Endothelial cell of umbilical vein (primary cell): ENCODE measurements at regions not wholly inside any gene's neighbourhood (a gene's known extent, or its start where the extent isn't known, plus 50 kb on each side); places are given as distances from the start of the nearest gene placed in this dataset.

Experiments
- BruUV-seq: library from RNA; stranded (reverse); fragments of 400-500 nt; replicated peaks from 2 replicates; lab custom pipeline; 2021; lab: Mats Ljungman, UMichigan
- CTCF ChIA-PET: fragments of 300-600, 350-600 bp; sonication (Branson Sonifier 250); formaldehyde crosslinking; loops from one replicate; lab custom pipeline; 2021; ENCODE audit warnings: antibody characterized with exemption, inconsistent platforms; lab: Charles Lee
- POLR2A ChIA-PET: fragments of 300-600, 350-600 bp; sonication (Branson Sonifier 250); formaldehyde crosslinking; loops from one replicate; lab custom pipeline; 2021; ENCODE audit warnings: antibody characterized with exemption, inconsistent platforms; lab: Charles Lee
- DNase-seq: peaks from one replicate; pipeline ENCODE4 v3.0.0-alpha.2; 2011; ENCODE audit warnings: low read depth, low spot score
- FAIRE-seq: peaks from 2 replicates; lab custom pipeline; 2011; peaks lifted over from hg19 to GRCh38; lab: Jason Lieb, UNC
- H2AFZ ChIP-seq: 2 replicates; pipeline ENCODE4 v1.6.0; 2012; ENCODE audit warnings: low read depth, low read length, control low read depth, inconsistent platforms
- H3K27ac ChIP-seq: 2 replicates; pipeline ENCODE4 v1.5.1; 2011; ENCODE audit warnings: low read depth, mild to moderate bottlenecking, control low read depth, low read length, moderate library complexity; ENCODE audit not compliant: insufficient read depth
- H3K27me3 ChIP-seq, 2 experiments: 2 replicates each; pipeline versions ENCODE4 v1.6.0 to v1.6.1; 2011; ENCODE audit warnings: low read length in 2 of 2, mixed read lengths in 1 of 2; ENCODE audit not compliant: control insufficient read depth in 2 of 2, insufficient read depth in 2 of 2
- H3K36me3 ChIP-seq, 2 experiments: 2 replicates in 1 of 2; 3 replicates in 1 of 2; pipeline ENCODE4 v1.5.1; 2011; ENCODE audit warnings: low read length in 2 of 2, mild to moderate bottlenecking in 1 of 2, moderate library complexity in 1 of 2; ENCODE audit not compliant: control insufficient read depth in 2 of 2, insufficient read depth in 2 of 2; ENCODE audit errors: extremely low read depth in 1 of 2
- H3K4me1 ChIP-seq: 3 replicates; pipeline ENCODE4 v1.5.1; 2011; ENCODE audit warnings: mild to moderate bottlenecking, low read length; ENCODE audit not compliant: control insufficient read depth, insufficient read depth; ENCODE audit errors: extremely low read depth
- H3K4me2 ChIP-seq: 2 replicates; pipeline ENCODE4 v1.6.1; 2011; ENCODE audit warnings: low read length, control low read depth, mixed read lengths; ENCODE audit not compliant: insufficient read depth
- H3K4me3 ChIP-seq, 3 experiments: fragments of 200-600 bp in 1 of 3; sonication (generic), shearing (Covaris generic) in 1 of 3; replicated peaks in 1 of 3; 2 replicates each; pipeline ENCODE4 v1.5.1; 2011 to 2016; ENCODE audit warnings: control low read depth in 3 of 3, low read length in 3 of 3, mild to moderate bottlenecking in 2 of 3, inconsistent platforms in 1 of 3, low read depth in 1 of 3, moderate library complexity in 1 of 3; ENCODE audit not compliant: insufficient read depth in 1 of 3
- H3K79me2 ChIP-seq: 2 replicates; pipeline ENCODE4 v1.6.0; 2012; ENCODE audit warnings: low read length, inconsistent platforms; ENCODE audit not compliant: control insufficient read depth, insufficient read depth
- H3K9ac ChIP-seq: replicated peaks from 2 replicates; pipeline ENCODE3; 2011; ENCODE audit warnings: low read length, control low read depth; ENCODE audit not compliant: insufficient read depth; ENCODE audit errors: extremely low read depth
- H3K9me1 ChIP-seq: replicated peaks from 3 replicates; pipeline ENCODE4 v1.6.0; 2011; ENCODE audit warnings: mild to moderate bottlenecking, low read length; ENCODE audit not compliant: control insufficient read depth, insufficient read depth; ENCODE audit errors: extremely low read depth
- H3K9me3 ChIP-seq: replicated peaks from 2 replicates; pipeline ENCODE4 v1.5.1; 2012; ENCODE audit warnings: low read length, inconsistent platforms; ENCODE audit not compliant: control insufficient read depth, insufficient read depth
- H4K20me1 ChIP-seq: replicated peaks from 2 replicates; pipeline ENCODE3; 2011; ENCODE audit warnings: mild to moderate bottlenecking, low read length; ENCODE audit not compliant: control insufficient read depth, insufficient read depth; ENCODE audit errors: extremely low read depth
- EZH2 ChIP-seq: IDR thresholded peaks from 2 replicates; pipeline ENCODE4 v1.6.1; 2012; ENCODE audit warnings: borderline replicate concordance, low read depth, mild to moderate bottlenecking, moderate library complexity, low read length, inconsistent platforms; ENCODE audit not compliant: severe bottlenecking
- FOS ChIP-seq: IDR thresholded peaks from 2 replicates; pipeline ENCODE4 v1.6.1; 2011; ENCODE audit warnings: mild to moderate bottlenecking, low read length, moderate library complexity, borderline replicate concordance; ENCODE audit not compliant: insufficient read depth
- GATA2 ChIP-seq: IDR thresholded peaks from 2 replicates; pipeline ENCODE4 v1.7.0; 2011; ENCODE audit warnings: low read depth, mild to moderate bottlenecking, moderate library complexity, mixed read lengths, low read length; ENCODE audit not compliant: insufficient read length, insufficient read depth
- JUN ChIP-seq: IDR thresholded peaks from 2 replicates; pipeline ENCODE4 v1.6.1; 2011; ENCODE audit warnings: borderline replicate concordance, low read depth; ENCODE audit not compliant: insufficient read length, insufficient read depth
- MYC ChIP-seq: IDR thresholded peaks from one replicate; pipeline ENCODE4 v1.6.1; 2011; ENCODE audit warnings: mild to moderate bottlenecking, low read depth, low read length
- POLR2A ChIP-seq: IDR thresholded peaks from 2 replicates; pipeline ENCODE4 v1.6.1; 2012; ENCODE audit warnings: low read depth, mild to moderate bottlenecking, control low read depth, low read length
- POLR2AphosphoS5 ChIP-seq: IDR thresholded peaks from 2 replicates; pipeline ENCODE4 v1.6.1; 2012; ENCODE audit warnings: low read depth, mild to moderate bottlenecking, control low read depth, low read length, moderate library complexity; ENCODE audit not compliant: insufficient read depth
- dilution Hi-C: fragments of 300-500 bp; cut with MboI; formaldehyde crosslinking; loops from one replicate; pipeline ENCODE4 v1.15.0; 2019; ENCODE audit warnings: low sequenced_read_pairs; ENCODE audit not compliant: extremely low pct_ligation_motif_present
- intact Hi-C: fragments of 100-400 bp; cut with micrococcal nuclease; formaldehyde crosslinking; loops from one replicate; pipeline ENCODE4 v1.10.0; 2022
- TF ChIP-seq, protein P1 (sequence below): IDR thresholded peaks from 2 replicates; pipeline ENCODE4 v1.6.1; 2011; ENCODE audit not compliant: insufficient read depth, insufficient read length
- TF ChIP-seq, protein P2 (sequence below), 2 donors: IDR thresholded peaks; 1 replicate in 1 of 2; 2 replicates in 1 of 2; pipeline ENCODE4 v1.5.1; 2011; ENCODE audit warnings: low read length in 2 of 2, mild to moderate bottlenecking in 2 of 2, moderate library complexity in 2 of 2, control low read depth in 1 of 2, inconsistent platforms in 1 of 2, low read depth in 1 of 2; ENCODE audit not compliant: insufficient read depth in 1 of 2; ENCODE audit errors: extremely low read depth in 1 of 2

DNA sequence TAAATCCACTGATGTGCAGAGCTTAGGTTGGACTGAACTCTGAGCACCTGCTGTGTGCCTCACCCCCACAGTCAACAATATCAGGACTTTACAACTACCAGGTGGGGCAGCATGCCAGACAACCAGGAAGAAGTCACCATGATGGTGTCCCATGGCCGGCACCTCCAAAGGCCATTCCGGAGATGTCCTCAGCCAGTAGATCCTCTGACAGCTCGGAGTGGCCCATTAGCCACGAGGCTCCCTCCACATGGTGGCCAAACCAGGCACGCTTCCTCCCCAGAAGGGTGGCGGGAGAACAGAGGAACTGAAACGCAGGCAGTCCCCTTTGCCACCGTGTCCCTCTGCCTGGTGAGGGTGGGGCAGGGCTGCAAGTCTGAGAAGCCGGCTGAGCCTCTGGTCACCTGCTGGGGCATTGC, 390.0 kb downstream of the TNS3 start:
- no peak for FAIRE-seq
- H3K36me3 ChIP-seq = no peaks in the 10 kb centered on the region
- ChIA-PET POLR2A (no interaction called here), CTCF (no interaction called here)
- intact Hi-C loops = no loop called here
- no peaks in the 10 kb centered on the region for H3K4me1 ChIP-seq
- dilution Hi-C loops = no loop called here
- no peak for DNase-seq
- no peak overlapping the region for H2AFZ ChIP-seq
- no peak for TF ChIP-seq JUN
- no peak for TF ChIP-seq FOS
- TF ChIP-seq POLR2A = no peak
- no peak for TF ChIP-seq MYC
- no peak for TF ChIP-seq EZH2
- no peak for TF ChIP-seq POLR2AphosphoS5
- TF ChIP-seq, protein P1, sequence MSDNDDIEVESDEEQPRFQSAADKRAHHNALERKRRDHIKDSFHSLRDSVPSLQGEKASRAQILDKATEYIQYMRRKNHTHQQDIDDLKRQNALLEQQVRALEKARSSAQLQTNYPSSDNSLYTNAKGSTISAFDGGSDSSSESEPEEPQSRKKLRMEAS = no peak
- TF ChIP-seq GATA2 = no peak
- TF ChIP-seq, protein P2, sequence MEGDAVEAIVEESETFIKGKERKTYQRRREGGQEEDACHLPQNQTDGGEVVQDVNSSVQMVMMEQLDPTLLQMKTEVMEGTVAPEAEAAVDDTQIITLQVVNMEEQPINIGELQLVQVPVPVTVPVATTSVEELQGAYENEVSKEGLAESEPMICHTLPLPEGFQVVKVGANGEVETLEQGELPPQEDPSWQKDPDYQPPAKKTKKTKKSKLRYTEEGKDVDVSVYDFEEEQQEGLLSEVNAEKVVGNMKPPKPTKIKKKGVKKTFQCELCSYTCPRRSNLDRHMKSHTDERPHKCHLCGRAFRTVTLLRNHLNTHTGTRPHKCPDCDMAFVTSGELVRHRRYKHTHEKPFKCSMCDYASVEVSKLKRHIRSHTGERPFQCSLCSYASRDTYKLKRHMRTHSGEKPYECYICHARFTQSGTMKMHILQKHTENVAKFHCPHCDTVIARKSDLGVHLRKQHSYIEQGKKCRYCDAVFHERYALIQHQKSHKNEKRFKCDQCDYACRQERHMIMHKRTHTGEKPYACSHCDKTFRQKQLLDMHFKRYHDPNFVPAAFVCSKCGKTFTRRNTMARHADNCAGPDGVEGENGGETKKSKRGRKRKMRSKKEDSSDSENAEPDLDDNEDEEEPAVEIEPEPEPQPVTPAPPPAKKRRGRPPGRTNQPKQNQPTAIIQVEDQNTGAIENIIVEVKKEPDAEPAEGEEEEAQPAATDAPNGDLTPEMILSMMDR (IDR thresholded peaks at IDR 0.05; ENCODE audit: extremely low read depth in 1 of 2, insufficient read depth in 1 of 2, low read depth in 1 of 2, low read length in 2 of 2) = no peak
- no peaks in the 10 kb centered on the region for H4K20me1 ChIP-seq
- no peak overlapping the region for H3K27ac ChIP-seq
- H3K79me2 ChIP-seq = no peaks in the 10 kb centered on the region
- no peaks in the 10 kb centered on the region for H3K9me3 ChIP-seq
- H3K27me3 ChIP-seq = no peaks in the 10 kb centered on the region
- BruUV-seq = no TSS peak
- H3K9me1 ChIP-seq = no peaks in the 10 kb centered on the region
- no peak overlapping the region for H3K9ac ChIP-seq
- no peak overlapping the region for H3K4me3 ChIP-seq
- no peak overlapping the region for H3K4me2 ChIP-seq
